ENCODE measurements at regions not wholly inside any gene's neighbourhood (a gene's known extent, or its start where the extent isn't known, plus 50 kb on each side); places are given as distances from the start of the nearest gene placed in this dataset.
A peak's percentile ranks its signal among the peaks of the same experiment; 100 is the strongest.

GRCh38 chr17:34163646-34164045, 91.4 kb upstream of the CCL2 start:
- no peak for DNase-seq (ENCODE audit: low read depth, low spot score)
- POLR2A ChIA-PET: no interaction called here
- peak; percentile 63 for TF ChIP-seq CTCF (IDR thresholded peaks at IDR 0.05; ENCODE audit: low read depth, low read length)
- H3K27ac ChIP-seq (ENCODE audit: low read depth, low read length): no peak overlapping the region
- no peaks in the 10 kb centered on the region for H3K9me3 ChIP-seq (ENCODE audit: control insufficient read depth, insufficient read depth, low read length)
- CTCF ChIA-PET: interaction anchor here (1.3 to 6.4 kb wide), 5 partner anchors 9 to 385 kb away, joined by 4 to 39 read pairs (median 6); no protein-coding TSS in a partner anchor
- peaks cover 28% of the 10 kb centered on the region for H3K27me3 ChIP-seq (ENCODE audit: control insufficient read depth, insufficient read depth, low read length)
- no peak overlapping the region for H3K4me3 ChIP-seq (ENCODE audit: low read depth, low read length)

GRCh38 chr17:34164837-34165236, 90.2 kb upstream of the CCL2 start:
- Histone ChIP-seq H3K27me3 (ENCODE audit: control insufficient read depth, insufficient read depth, low read length) (peaks cover 19% of the 10 kb centered on the region), H3K4me3 (ENCODE audit: low read depth, low read length) (no peak overlapping the region), H3K27ac (ENCODE audit: low read depth, low read length) (no peak overlapping the region), H3K9me3 (ENCODE audit: control insufficient read depth, insufficient read depth, low read length) (no peaks in the 10 kb centered on the region)
- POLR2A ChIA-PET: no interaction called here
- no peak for TF ChIP-seq CTCF (IDR thresholded peaks at IDR 0.05; ENCODE audit: low read depth, low read length)
- CTCF ChIA-PET: interaction anchor here (1.3 to 5.1 kb wide), 2 partner anchors 197 to 237 kb away, joined by 3 to 39 read pairs; no protein-coding TSS in a partner anchor
- DNase-seq (ENCODE audit: low read depth, low spot score): no peak

- Histone ChIP-seq H3K9me3 (ENCODE audit: control insufficient read depth, insufficient read depth, low read length) (no peaks in the 10 kb centered on the region), H3K27me3 (ENCODE audit: control insufficient read depth, insufficient read depth, low read length) (peaks cover 12% of the 10 kb centered on the region), H3K27ac (ENCODE audit: low read depth, low read length) (no peak overlapping the region), H3K4me3 (ENCODE audit: low read depth, low read length) (no peak overlapping the region)
- TF ChIP-seq CTCF (IDR thresholded peaks at IDR 0.05; ENCODE audit: low read depth, low read length): no peak
- no peak for DNase-seq (ENCODE audit: low read depth, low spot score)
- POLR2A ChIA-PET: no interaction called here
- CTCF ChIA-PET: interaction anchor here (8.3 kb wide), 1 partner anchor 195 kb away, joined by 124 read pairs; no protein-coding TSS in a partner anchor
Observed at GRCh38 chr17:34166352-34166751, 88.7 kb upstream of the CCL2 start.

- no peak for TF ChIP-seq CTCF (IDR thresholded peaks at IDR 0.05; ENCODE audit: low read depth, low read length)
- no peak for DNase-seq (ENCODE audit: low read depth, low spot score)
- Histone ChIP-seq H3K4me3 (ENCODE audit: low read depth, low read length) (no peak overlapping the region), H3K27me3 (ENCODE audit: control insufficient read depth, insufficient read depth, low read length) (peaks cover 8% of the 10 kb centered on the region), H3K9me3 (ENCODE audit: control insufficient read depth, insufficient read depth, low read length) (peaks cover 1% of the 10 kb centered on the region; the same call in 1 of the 2 replicates), H3K27ac (ENCODE audit: low read depth, low read length) (no peak overlapping the region)
- ChIA-PET CTCF (interaction anchor here (1.0 to 8.3 kb wide), 4 partner anchors 30 to 194 kb away, joined by 3 to 124 read pairs (median 4); no protein-coding TSS in a partner anchor), POLR2A (no interaction called here)
Observed at GRCh38 chr17:34167354-34167753, 87.7 kb upstream of the CCL2 start.

- CTCF ChIA-PET: interaction anchor here (1.2 to 8.3 kb wide), 2 partner anchors 192 to 390 kb away, joined by 5 to 124 read pairs; no protein-coding TSS in a partner anchor
- Histone ChIP-seq H3K4me3 (ENCODE audit: low read depth, low read length) (no peak overlapping the region), H3K27me3 (ENCODE audit: control insufficient read depth, insufficient read depth, low read length) (peaks cover 8% of the 10 kb centered on the region), H3K9me3 (ENCODE audit: control insufficient read depth, insufficient read depth, low read length) (peaks cover 4% of the 10 kb centered on the region; the same call in 1 of the 2 replicates), H3K27ac (ENCODE audit: low read depth, low read length) (no peak overlapping the region)
- POLR2A ChIA-PET: no interaction called here
- DNase-seq (ENCODE audit: low read depth, low spot score): no peak
- TF ChIP-seq CTCF (IDR thresholded peaks at IDR 0.05; ENCODE audit: low read depth, low read length): no peak
Observed at GRCh38 chr17:34168989-34169388, 86.1 kb upstream of the CCL2 start.

Data from AG04450 (cell line).